H1 (cell line): ENCODE measurements at regions not wholly inside any gene's neighbourhood (a gene's known extent, or its start where the extent isn't known, plus 50 kb on each side); places are given as distances from the start of the nearest gene placed in this dataset.
A peak's percentile ranks its signal among the peaks of the same experiment; 100 is the strongest.

Source experiments
- CTCF ChIA-PET: fragments of 300-600 bp; sonication (Branson Sonifier 250); formaldehyde crosslinking; loops from one replicate; lab custom pipeline; 2021; ENCODE audit not compliant: partially characterized antibody; lab: Charles Lee
- POLR2A ChIA-PET: fragments of 300-600 bp; sonication (Branson Sonifier 250); formaldehyde crosslinking; loops from one replicate; lab custom pipeline; 2021; ENCODE audit warnings: inconsistent platforms; ENCODE audit not compliant: partially characterized antibody; lab: Charles Lee
- DNase-seq, 2 experiments: peaks; one replicate each; pipeline versions ENCODE4 v3.0.0 to v3.0.0-alpha.2; 2010 to 2022; ENCODE audit warnings: low spot score in 2 of 2, low read depth in 1 of 2, mixed read lengths in 1 of 2
- FAIRE-seq: peaks from 2 replicates; lab custom pipeline; 2011; peaks lifted over from hg19 to GRCh38; lab: Jason Lieb, UNC
- H2AFZ ChIP-seq: 2 replicates; pipeline ENCODE4 v1.8.1; 2012; ENCODE audit warnings: low read length, inconsistent platforms
- H2AK5ac ChIP-seq: 2 replicates; pipeline ENCODE4 v1.6.1; 2013; ENCODE audit warnings: low read depth, low read length
- H2BK120ac ChIP-seq: replicated peaks from 2 replicates; pipeline ENCODE3; 2013; ENCODE audit warnings: low read depth, low read length, inconsistent platforms
- H2BK12ac ChIP-seq: 2 replicates; pipeline ENCODE4 v1.6.1; 2013; ENCODE audit warnings: low read depth, low read length
- H2BK15ac ChIP-seq: 2 replicates; pipeline ENCODE4 v1.6.1; 2013; ENCODE audit warnings: low read length
- H2BK20ac ChIP-seq: 2 replicates; pipeline ENCODE4 v1.6.1; 2013; ENCODE audit warnings: low read length
- H2BK5ac ChIP-seq: 2 replicates; pipeline ENCODE4 v1.6.1; 2013; ENCODE audit warnings: low read depth, low read length
- H3K14ac ChIP-seq: 2 replicates; pipeline ENCODE4 v1.6.1; 2013; ENCODE audit warnings: inconsistent platforms; ENCODE audit not compliant: insufficient read length
- H3K18ac ChIP-seq: 2 replicates; pipeline ENCODE4 v1.6.1; 2013; ENCODE audit warnings: low read length; ENCODE audit errors: extremely low read depth
- H3K23ac ChIP-seq: 2 replicates; pipeline ENCODE4 v1.6.1; 2013; ENCODE audit warnings: inconsistent platforms; ENCODE audit not compliant: insufficient read length
- H3K23me2 ChIP-seq: 2 replicates; pipeline ENCODE4 v1.6.1; 2013; ENCODE audit warnings: low read depth, low read length
- H3K27ac ChIP-seq: 2 replicates; pipeline ENCODE4 v1.6.1; 2011; ENCODE audit warnings: low read depth, low read length, inconsistent platforms
- H3K27me3 ChIP-seq, 4 experiments: replicated peaks in 1 of 4; 1 replicate in 1 of 4; 2 replicates in 3 of 4; pipeline versions ENCODE4 v1.6.1 to v1.8.1; 2011 to 2013; ENCODE audit warnings: low read length in 3 of 4, mild to moderate bottlenecking in 3 of 4, inconsistent platforms in 2 of 4, mixed read lengths in 2 of 4, moderate library complexity in 1 of 4; ENCODE audit not compliant: control insufficient read depth in 3 of 4, insufficient read depth in 3 of 4; ENCODE audit errors: extremely low read depth in 1 of 4
- H3K36me3 ChIP-seq, 4 experiments: 2 replicates each; pipeline versions ENCODE4 v1.6.1 to v1.8.1; 2011 to 2013; ENCODE audit warnings: mild to moderate bottlenecking in 4 of 4, low read length in 3 of 4, moderate library complexity in 2 of 4, control low read depth in 1 of 4, inconsistent platforms in 1 of 4; ENCODE audit not compliant: insufficient read depth in 4 of 4, control insufficient read depth in 2 of 4
- H3K4ac ChIP-seq: replicated peaks from 2 replicates; pipeline ENCODE3; 2013; ENCODE audit warnings: low read length, low read depth, mixed read lengths, inconsistent platforms; ENCODE audit not compliant: insufficient read length
- H3K4me1 ChIP-seq, 4 experiments: replicated peaks in 1 of 4; 1 replicate in 1 of 4; 2 replicates in 3 of 4; pipeline versions ENCODE4 v1.6.1 to v1.8.1; 2011 to 2013; ENCODE audit warnings: low read length in 3 of 4, inconsistent platforms in 2 of 4, mixed read lengths in 1 of 4; ENCODE audit not compliant: insufficient read depth in 4 of 4, control insufficient read depth in 3 of 4
- H3K4me2 ChIP-seq, 2 experiments: 2 replicates each; pipeline versions ENCODE4 v1.6.1 to v1.8.1; 2011 to 2013; ENCODE audit warnings: low read depth in 2 of 2, low read length in 2 of 2, control low read depth in 1 of 2, inconsistent platforms in 1 of 2, mild to moderate bottlenecking in 1 of 2; ENCODE audit not compliant: insufficient read depth in 1 of 2
- H3K4me3 ChIP-seq, 4 experiments: fragments of 200-600, 300-600 bp in 1 of 4; sonication (generic), shearing (Covaris generic), sonication (Bioruptor Twin) in 1 of 4; 2 replicates each; pipeline versions ENCODE4 v1.5.1 to v1.8.1; 2011 to 2016; ENCODE audit warnings: low read length in 4 of 4, low read depth in 3 of 4, control low read depth in 2 of 4, inconsistent platforms in 2 of 4, mild to moderate bottlenecking in 2 of 4, mixed read lengths in 1 of 4, moderate library complexity in 1 of 4; ENCODE audit not compliant: insufficient read depth in 2 of 4; ENCODE audit errors: extremely low read depth in 1 of 4
- H3K56ac ChIP-seq: replicated peaks from 2 replicates; pipeline ENCODE3; 2013; ENCODE audit warnings: low read depth, mild to moderate bottlenecking, mixed read lengths, low read length, inconsistent platforms; ENCODE audit not compliant: insufficient read length
- H3K79me1 ChIP-seq: 2 replicates; pipeline ENCODE4 v1.6.1; 2013; ENCODE audit warnings: low read depth, low read length, control low read depth
- H3K79me2 ChIP-seq, 2 experiments: 2 replicates each; pipeline versions ENCODE4 v1.6.1 to v1.8.1; 2012 to 2013; ENCODE audit warnings: low read length in 2 of 2, mild to moderate bottlenecking in 2 of 2, inconsistent platforms in 1 of 2; ENCODE audit not compliant: insufficient read depth in 2 of 2, control insufficient read depth in 1 of 2
- H3K9ac ChIP-seq, 4 experiments: replicated peaks in 1 of 4; 1 replicate in 1 of 4; 2 replicates in 3 of 4; pipeline versions ENCODE4 v1.6.1 to v1.8.1; 2011 to 2013; ENCODE audit warnings: low read depth in 3 of 4, low read length in 3 of 4, control low read depth in 2 of 4, mild to moderate bottlenecking in 2 of 4, moderate library complexity in 2 of 4, inconsistent platforms in 1 of 4; ENCODE audit errors: extremely low read depth in 1 of 4
- H3K9me3 ChIP-seq, 2 experiments: 2 replicates each; pipeline versions ENCODE4 v1.6.1 to v1.8.1; 2012 to 2013; ENCODE audit warnings: mild to moderate bottlenecking in 2 of 2, moderate library complexity in 2 of 2, control low read depth in 1 of 2, inconsistent platforms in 1 of 2, low read depth in 1 of 2, low read length in 1 of 2, mixed read lengths in 1 of 2; ENCODE audit not compliant: insufficient read depth in 2 of 2
- H4K20me1 ChIP-seq, 2 experiments: replicated peaks in 1 of 2; 2 replicates each; pipeline versions ENCODE3 to v1.8.1; 2011 to 2013; ENCODE audit warnings: inconsistent platforms in 2 of 2, low read length in 2 of 2, mild to moderate bottlenecking in 1 of 2; ENCODE audit not compliant: insufficient read depth in 2 of 2, control insufficient read depth in 1 of 2
- H4K5ac ChIP-seq: 2 replicates; pipeline ENCODE4 v1.6.1; 2013; ENCODE audit warnings: low read length, low read depth, mixed read lengths, inconsistent platforms; ENCODE audit not compliant: insufficient read length
- H4K8ac ChIP-seq: 2 replicates; pipeline ENCODE4 v1.8.0; 2013; ENCODE audit warnings: mild to moderate bottlenecking, moderate library complexity, low read length, inconsistent platforms; ENCODE audit not compliant: insufficient read depth; ENCODE audit errors: extremely low read depth
- H4K91ac ChIP-seq: replicated peaks from 2 replicates; pipeline ENCODE3; 2013; ENCODE audit warnings: low read length, mixed read lengths, inconsistent platforms; ENCODE audit not compliant: insufficient read length
- MAFK ChIP-seq: IDR thresholded peaks from 2 replicates; pipeline ENCODE4 v1.6.1; 2012; ENCODE audit warnings: low read depth, mild to moderate bottlenecking, improper control_type of control experiment, low read length
- POLR2AphosphoS5 ChIP-seq: IDR thresholded peaks from 2 replicates; pipeline ENCODE4 v1.6.1; 2011; ENCODE audit warnings: low read depth, low read length
- RNF2 ChIP-seq: fragments of 200-900, 300-1000 bp; sonication (generic); IDR thresholded peaks from 2 replicates; pipeline ENCODE4 v1.7.1; 2016; ENCODE audit warnings: borderline replicate concordance, low read depth, mild to moderate bottlenecking, antibody characterized with exemption, low read length; ENCODE audit not compliant: poor library complexity, severe bottlenecking; ENCODE audit errors: missing control alignments
- WGBS, 2 experiments: shearing (Covaris generic) in 1 of 2; methylation state at CpG; one replicate each; pipeline versions ENCODE4 v1.1.6 to v1.1.7; 2013 to 2015; ENCODE audit warnings: low lambda C conversion rate in 2 of 2, mixed read lengths in 2 of 2, inconsistent platforms in 1 of 2, low coverage in 1 of 2, missing lambda C conversion rate in 1 of 2; ENCODE audit not compliant: insufficient replicate concordance in 2 of 2, insufficient coverage in 1 of 2, insufficient read length in 1 of 2; ENCODE audit errors: extremely low coverage in 1 of 2, missing lambda C conversion rate in 1 of 2; 5-methylcytosine and 5-hydroxymethylcytosine counted together

DNA sequence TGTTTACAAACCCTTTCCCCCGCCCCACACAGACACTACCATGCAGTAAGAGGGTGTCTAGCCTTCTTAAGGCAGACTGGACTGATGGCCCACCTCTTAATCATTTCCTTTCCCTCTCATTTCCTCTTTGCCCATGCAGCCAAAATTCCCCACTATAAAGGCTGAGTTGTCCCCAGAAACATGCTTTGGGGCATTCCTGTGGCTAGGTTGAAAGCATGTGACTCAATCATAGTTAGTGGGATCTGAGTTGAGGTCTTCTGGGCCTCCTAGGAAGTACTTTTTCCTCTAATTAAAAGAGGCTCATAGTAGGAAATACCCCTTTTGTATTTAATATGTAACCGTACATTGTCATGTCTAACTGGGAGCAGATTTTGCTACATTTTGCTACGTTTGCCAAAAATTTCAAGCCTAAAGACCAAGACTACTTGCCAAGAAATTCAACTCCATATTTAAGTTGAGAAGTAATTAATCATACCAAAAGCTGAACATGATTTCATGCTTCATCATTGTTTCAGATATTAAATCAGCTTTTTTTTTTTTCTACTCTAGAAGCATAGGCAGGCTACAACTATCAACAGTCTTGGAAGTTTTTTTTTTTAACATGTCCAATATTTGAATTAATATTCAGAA is 174.7 kb downstream of the ADGRL4 start:
- POLR2A ChIA-PET: no interaction called here
- no peak for TF ChIP-seq RNF2
- no peak for TF ChIP-seq MAFK
- no peak for TF ChIP-seq POLR2AphosphoS5
- no peaks in the 10 kb centered on the region for H3K36me3 ChIP-seq
- WGBS, 2 experiments: 91% methylated on average over 3 of the region's 3 CpGs; no CpG with 5 or more reads in 1 of the 2 experiments
- no peak overlapping the region for H3K9ac ChIP-seq
- H2BK15ac ChIP-seq: no peak overlapping the region
- no peaks in the 10 kb centered on the region for H3K9me3 ChIP-seq
- no peak overlapping the region for H2BK12ac ChIP-seq
- no peaks in the 10 kb centered on the region; a peak in 1 of 7 replicates for H3K4me1 ChIP-seq
- H3K23ac ChIP-seq: no peak overlapping the region
- H3K27me3 ChIP-seq: no peaks in the 10 kb centered on the region
- H3K79me1 ChIP-seq: no peaks in the 10 kb centered on the region
- H4K5ac ChIP-seq: no peak overlapping the region
- no peak overlapping the region for H3K4me2 ChIP-seq
- no peak overlapping the region for H3K4ac ChIP-seq
- no peak overlapping the region for H4K91ac ChIP-seq
- no peaks in the 10 kb centered on the region for H4K20me1 ChIP-seq
- no peak overlapping the region for H2BK5ac ChIP-seq
- FAIRE-seq: no peak
- no peaks in the 10 kb centered on the region for H3K23me2 ChIP-seq
- H2BK120ac ChIP-seq: no peak overlapping the region
- CTCF ChIA-PET: interaction anchor here (0.7 kb wide), 1 partner anchor 93 kb away, joined by 3 read pairs; no protein-coding TSS in a partner anchor
- H3K4me3 ChIP-seq: no peak overlapping the region
- no peak overlapping the region for H2BK20ac ChIP-seq
- 0 out of 2 replicates have a peak overlapping the region, but pooled peaks have one; percentile 53 for H2AFZ ChIP-seq
- no peak overlapping the region for H3K27ac ChIP-seq
- no peak overlapping the region for H3K14ac ChIP-seq
- no peak overlapping the region for H2AK5ac ChIP-seq
- no peak overlapping the region for H4K8ac ChIP-seq
- no peak for DNase-seq
- H3K18ac ChIP-seq: no peak overlapping the region
- H3K79me2 ChIP-seq: no peaks in the 10 kb centered on the region
- H3K56ac ChIP-seq: no peak overlapping the region
